ENCODE measurements at regions not wholly inside any gene's neighbourhood (a gene's known extent, or its start where the extent isn't known, plus 50 kb on each side); places are given as distances from the start of the nearest gene placed in this dataset.
"Not testable (repeated sequence)": the region's sequence is repeated elsewhere in the genome, so short reads cannot be mapped to it uniquely, and the experiment has no call there.

- no peaks in the 10 kb centered on the region for H3K36me3 ChIP-seq (ENCODE audit: control insufficient read depth, low read length)
- no peaks in the 10 kb centered on the region for H3K27me3 ChIP-seq (ENCODE audit: control insufficient read depth, low read length)
- no peaks in the 10 kb centered on the region for H3K9me3 ChIP-seq (ENCODE audit: control insufficient read depth, insufficient read depth, low read length)
- H3K27ac ChIP-seq (ENCODE audit: low read depth, low read length), result no peak overlapping the region
- no peak for TF ChIP-seq EZH2phosphoT487 (IDR thresholded peaks at IDR 0.05; ENCODE audit: borderline replicate concordance, low read length)
- TF ChIP-seq CTCF (IDR thresholded peaks at IDR 0.05; ENCODE audit: low read depth, low read length, poor library complexity, severe bottlenecking), result no peak
- no peak overlapping the region for H3K4me2 ChIP-seq (ENCODE audit: low read length)
- H3K4me3 ChIP-seq (ENCODE audit: low read length), result no peak overlapping the region
- H3K9me2 ChIP-seq (replicated peaks; ENCODE audit: control insufficient read depth, low read length), result no peaks in the 10 kb centered on the region
- H3K79me2 ChIP-seq (ENCODE audit: control insufficient read depth, low read length), result no peaks in the 10 kb centered on the region
- H3K4me1 ChIP-seq (ENCODE audit: control insufficient read depth, low read length), result no peaks in the 10 kb centered on the region
- H4K20me1 ChIP-seq (ENCODE audit: control insufficient read depth, insufficient read depth, low read depth, low read length), result no peaks in the 10 kb centered on the region
- no peaks in the 10 kb centered on the region for H3F3A ChIP-seq (ENCODE audit: control insufficient read depth, insufficient read depth)
These were observed 79.4 kb upstream of the VEPH1 start for GRCh38 chr3:157582637-157582973.

- H3K27me3 ChIP-seq (ENCODE audit: control insufficient read depth, low read length); H3K9me3 ChIP-seq (ENCODE audit: control insufficient read depth, insufficient read depth, low read length); H3K4me1 ChIP-seq (ENCODE audit: control insufficient read depth, low read length); H3K4me2 ChIP-seq (ENCODE audit: low read length); H3F3A ChIP-seq (ENCODE audit: control insufficient read depth, insufficient read depth); H3K79me2 ChIP-seq (ENCODE audit: control insufficient read depth, low read length); H3K27ac ChIP-seq (ENCODE audit: low read depth, low read length); H3K9me2 ChIP-seq (replicated peaks; ENCODE audit: control insufficient read depth, low read length); H3K36me3 ChIP-seq (ENCODE audit: control insufficient read depth, low read length); H3K4me3 ChIP-seq (ENCODE audit: low read length); H4K20me1 ChIP-seq (ENCODE audit: control insufficient read depth, insufficient read depth, low read depth, low read length): not testable (repeated sequence)
- peak; percentile 25 for TF ChIP-seq CTCF (IDR thresholded peaks at IDR 0.05; ENCODE audit: low read depth, low read length, poor library complexity, severe bottlenecking)
These were observed 78.9 kb upstream of the VEPH1 start for GRCh38 chr3:157581956-157582636.

- Histone ChIP-seq H3K27me3 (ENCODE audit: control insufficient read depth, low read length) (no peaks in the 10 kb centered on the region), H3K4me3 (ENCODE audit: low read length) (no peak overlapping the region), H3K4me2 (ENCODE audit: low read length) (no peak overlapping the region), H3K79me2 (ENCODE audit: control insufficient read depth, low read length) (no peaks in the 10 kb centered on the region), H3K9me3 (ENCODE audit: control insufficient read depth, insufficient read depth, low read length) (no peaks in the 10 kb centered on the region), H3K4me1 (ENCODE audit: control insufficient read depth, low read length) (no peaks in the 10 kb centered on the region), H3K9me2 (replicated peaks; ENCODE audit: control insufficient read depth, low read length) (no peaks in the 10 kb centered on the region), H4K20me1 (ENCODE audit: control insufficient read depth, insufficient read depth, low read depth, low read length) (no peaks in the 10 kb centered on the region), H3F3A (ENCODE audit: control insufficient read depth, insufficient read depth) (no peaks in the 10 kb centered on the region), H3K27ac (ENCODE audit: low read depth, low read length) (no peak overlapping the region), H3K36me3 (ENCODE audit: control insufficient read depth, low read length) (no peaks in the 10 kb centered on the region)
- no peak for TF ChIP-seq CTCF (IDR thresholded peaks at IDR 0.05; ENCODE audit: low read depth, low read length, poor library complexity, severe bottlenecking)
- TF ChIP-seq EZH2phosphoT487 (IDR thresholded peaks at IDR 0.05; ENCODE audit: borderline replicate concordance, low read length), result no peak
These were observed 78.2 kb upstream of the VEPH1 start for GRCh38 chr3:157581371-157581770.
